Limb (tissue), 2 donors: ENCODE measurements at regions not wholly inside any gene's neighbourhood (a gene's known extent, or its start where the extent isn't known, plus 50 kb on each side); places are given as distances from the start of the nearest gene placed in this dataset.

Source experiments
- DNase-seq, 2 donors: peaks; one replicate each; pipeline ENCODE4 v3.0.0-alpha.2; 2016; ENCODE audit errors: extremely low spot score in 2 of 2

- no peak for DNase-seq
Observed at GRCh38 chrX:26376037-26376708, 160.2 kb downstream of the MAGEB5 start.

DNA sequence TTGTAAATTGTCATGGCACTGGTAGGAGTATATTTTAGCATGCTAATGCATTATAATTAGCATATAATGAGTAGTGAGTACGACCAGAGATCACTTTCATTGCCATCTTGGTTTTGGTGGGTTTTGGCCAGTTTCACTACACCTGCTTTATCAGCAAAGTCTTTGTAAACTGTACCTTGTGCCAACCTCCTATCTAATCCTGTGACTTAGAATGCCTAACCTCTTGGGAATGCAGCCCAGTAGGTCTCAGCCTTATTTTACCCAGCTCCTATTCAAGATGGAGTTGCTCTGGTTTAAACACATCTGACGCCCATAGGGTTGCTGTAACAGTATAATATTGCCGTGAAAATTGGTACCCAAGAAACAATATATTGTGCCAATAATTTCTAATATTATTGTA, 159.4 kb downstream of the MAGEB5 start:
- no peak for DNase-seq

DNA sequence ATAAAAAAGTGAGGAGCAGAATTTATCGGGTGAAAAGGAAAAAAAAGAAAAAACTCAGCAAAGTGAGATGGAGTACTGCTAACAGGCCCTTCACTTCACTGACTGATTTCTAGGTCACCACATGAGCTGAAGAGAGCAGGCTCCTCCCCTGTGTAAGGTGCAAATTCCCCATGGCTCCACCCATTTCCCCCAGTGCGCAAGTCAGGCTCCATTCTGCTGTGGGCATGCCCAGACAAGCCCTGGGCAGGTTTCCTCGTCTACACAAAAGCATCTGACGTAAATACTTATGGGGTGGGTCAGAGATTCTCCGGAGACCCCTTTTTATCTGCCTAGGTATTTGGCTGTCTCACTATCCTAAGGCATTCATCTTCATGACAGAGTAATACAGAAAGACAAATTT, 157.9 kb downstream of the MAGEB5 start:
- no peak for DNase-seq

DNA sequence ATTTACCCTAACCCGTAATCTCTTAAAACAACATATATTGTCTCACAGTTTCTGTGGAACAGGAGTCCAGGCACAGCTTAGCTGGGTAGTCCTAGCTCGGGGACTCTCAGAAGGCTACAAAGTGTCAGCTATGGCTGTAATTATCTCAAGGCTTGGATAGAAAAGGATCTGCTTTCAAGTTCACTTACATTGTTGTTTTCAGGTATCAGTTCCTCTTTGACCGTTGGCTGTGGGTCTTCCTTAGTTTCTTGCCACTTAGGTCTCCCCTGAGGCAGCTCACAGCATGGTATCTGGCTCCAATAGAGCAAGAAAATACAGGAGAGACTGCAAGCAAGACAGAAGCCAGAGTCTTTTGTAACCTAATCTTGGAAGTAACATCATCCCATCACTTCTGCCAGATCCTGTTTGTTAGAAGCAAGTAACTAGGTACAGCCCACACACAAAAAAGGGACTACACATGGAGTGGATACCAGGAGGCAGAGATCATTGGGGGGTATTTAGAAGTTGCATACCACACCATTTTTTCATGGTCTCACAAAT, 137.0 kb downstream of the MAGEB5 start:
- DNase-seq, result no peak

DNA sequence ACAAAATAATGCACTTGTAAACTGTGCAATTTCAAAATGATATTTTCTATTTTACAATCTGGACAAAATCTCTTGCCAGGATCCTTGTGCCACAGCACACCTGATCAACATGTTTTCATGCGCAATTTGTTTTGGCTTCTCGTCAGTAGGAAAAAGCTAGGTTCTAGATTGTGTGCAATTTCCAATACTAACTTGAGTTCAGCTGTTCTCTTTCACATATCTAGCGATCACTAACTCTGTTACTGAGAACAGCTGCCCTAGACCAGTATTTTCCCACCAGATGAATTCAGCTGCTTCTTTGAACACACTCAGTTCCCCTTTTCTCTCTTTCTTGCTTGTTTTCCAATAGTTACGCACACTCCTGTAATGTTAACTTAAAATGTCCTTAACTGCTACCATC, 131.2 kb downstream of the MAGEB5 start:
- no peak for DNase-seq

- DNase-seq, result no peak
Observed at GRCh38 chrX:26334232-26334631, 118.3 kb downstream of the MAGEB5 start.

- no peak for DNase-seq
Observed at GRCh38 chrX:26328608-26329319, 112.8 kb downstream of the MAGEB5 start.

DNA sequence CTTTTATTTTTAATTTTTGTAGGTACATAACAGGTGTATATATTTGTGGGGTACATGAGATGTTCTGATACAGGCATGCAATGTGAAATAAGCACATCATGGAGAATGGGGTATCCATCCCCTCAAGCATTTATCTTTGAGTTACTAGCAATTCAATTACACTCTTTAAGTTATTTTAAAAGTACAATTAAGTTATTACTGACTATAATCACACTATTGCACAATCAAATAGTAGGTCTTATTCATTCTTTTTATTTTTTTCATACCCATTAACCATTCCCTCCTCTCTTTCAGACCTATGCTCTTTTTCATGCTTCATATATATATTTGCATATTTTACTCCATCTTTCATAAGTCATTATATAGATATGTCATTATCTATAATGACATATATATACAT, 93.3 kb downstream of the MAGEB5 start:
- DNase-seq, result no peak

DNA sequence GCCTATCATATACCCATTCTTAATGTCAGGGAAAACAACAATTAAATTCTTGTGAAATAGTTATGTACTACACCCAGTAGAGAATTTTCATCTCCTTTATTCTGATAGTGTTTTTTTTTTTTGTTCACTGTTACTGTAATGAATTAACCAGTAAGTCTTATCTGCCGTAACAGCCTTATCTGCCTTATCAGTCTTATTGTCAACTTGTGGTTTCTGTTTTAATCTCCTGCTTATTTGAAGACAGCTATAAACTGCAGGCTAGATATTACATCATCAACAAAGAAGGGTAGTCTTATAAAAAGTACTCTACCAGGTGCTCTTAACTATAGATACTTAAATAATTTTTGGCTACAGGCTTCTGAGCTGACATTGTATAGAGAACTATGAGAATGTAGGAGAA, 79.5 kb downstream of the MAGEB5 start:
- no peak for DNase-seq

GRCh38 chrX:26286836-26287235, 70.9 kb downstream of the MAGEB5 start:
- DNase-seq, result no peak
